HG03521 (cell line): ENCODE measurements at regions not wholly inside any gene's neighbourhood (a gene's known extent, or its start where the extent isn't known, plus 50 kb on each side); places are given as distances from the start of the nearest gene placed in this dataset.

Source experiments
- ATAC-seq: cut with Tn5 transposase; IDR thresholded peaks from one replicate; pipeline ENCODE4 v1.9.1; 2021; ENCODE audit warnings: mild to moderate bottlenecking, moderate library complexity; ENCODE audit not compliant: unreplicated experiment

DNA sequence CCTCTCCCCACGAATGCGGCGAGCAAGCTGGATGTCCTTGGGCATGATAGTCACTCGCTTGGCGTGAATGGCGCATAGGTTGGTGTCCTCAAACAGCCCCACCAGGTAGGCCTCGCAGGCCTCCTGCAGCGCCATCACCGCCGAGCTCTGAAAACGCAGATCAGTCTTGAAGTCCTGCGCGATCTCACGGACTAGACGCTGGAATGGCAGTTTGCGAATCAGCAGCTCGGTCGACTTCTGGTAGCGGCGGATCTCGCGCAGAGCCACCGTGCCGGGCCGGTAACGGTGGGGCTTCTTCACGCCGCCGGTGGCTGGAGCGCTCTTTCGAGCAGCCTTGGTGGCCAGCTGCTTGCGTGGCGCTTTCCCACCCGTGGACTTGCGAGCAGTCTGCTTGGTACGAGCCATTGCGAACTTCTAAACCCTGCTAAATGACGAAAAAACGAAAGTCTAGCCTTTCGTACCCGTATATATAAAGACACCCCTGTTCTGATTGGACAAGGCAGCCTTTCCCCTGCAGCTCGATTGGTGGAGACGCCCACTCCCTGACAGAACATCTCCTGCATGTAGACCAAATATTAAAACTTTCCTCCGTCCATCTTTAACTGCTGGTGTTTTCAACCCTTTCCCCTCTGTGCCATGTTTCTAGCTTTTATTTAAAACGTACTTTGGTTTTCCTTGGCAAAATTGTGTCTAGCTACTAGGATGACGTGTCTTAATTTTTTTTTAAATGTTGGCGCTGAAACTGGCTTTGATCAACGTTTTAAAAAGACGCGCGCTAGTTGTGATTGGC lies 109.8 kb downstream of the HFE start:
- ATAC-seq = peak; percentile 35

GRCh38 chr6:26197636-26197932 lies 110.4 kb downstream of the HFE start:
- no peak for ATAC-seq

DNA sequence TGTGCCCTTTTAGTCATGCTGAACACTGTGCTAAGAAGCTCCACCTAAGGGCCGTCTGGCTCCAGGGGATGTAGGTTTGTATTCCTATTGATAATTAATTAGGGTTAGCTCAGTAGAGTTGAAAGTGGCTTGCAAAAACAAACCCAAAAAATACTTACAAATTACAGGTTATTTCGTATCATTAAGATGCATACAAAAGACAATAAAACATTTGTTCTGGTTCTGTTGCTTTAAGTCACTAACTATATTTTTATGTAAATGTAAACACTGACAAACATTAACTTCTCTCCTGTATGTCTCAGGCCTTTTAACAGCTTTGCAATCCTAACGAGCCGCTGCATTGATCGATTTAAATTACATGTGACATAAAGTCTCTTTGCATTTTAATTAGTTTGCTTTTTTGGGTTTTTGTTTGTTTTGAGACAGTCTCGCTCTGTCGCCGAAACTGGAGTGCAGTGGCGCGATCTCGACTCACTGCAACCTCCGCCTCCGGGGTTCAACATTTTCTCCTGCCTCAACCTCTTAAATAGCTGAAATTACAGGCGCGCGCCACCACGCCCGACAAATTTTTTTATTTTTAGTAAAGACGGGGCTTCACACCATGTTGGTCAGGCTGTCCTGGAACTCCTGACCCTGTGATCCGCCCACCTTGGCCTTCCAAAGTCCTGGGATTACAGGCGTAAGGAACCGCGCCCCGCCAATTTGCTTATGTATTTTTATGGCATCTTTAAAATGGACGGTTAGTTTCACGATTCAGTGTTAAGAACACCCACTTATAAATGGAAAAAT lies 110.9 kb downstream of the HFE start:
- ATAC-seq = no peak

DNA sequence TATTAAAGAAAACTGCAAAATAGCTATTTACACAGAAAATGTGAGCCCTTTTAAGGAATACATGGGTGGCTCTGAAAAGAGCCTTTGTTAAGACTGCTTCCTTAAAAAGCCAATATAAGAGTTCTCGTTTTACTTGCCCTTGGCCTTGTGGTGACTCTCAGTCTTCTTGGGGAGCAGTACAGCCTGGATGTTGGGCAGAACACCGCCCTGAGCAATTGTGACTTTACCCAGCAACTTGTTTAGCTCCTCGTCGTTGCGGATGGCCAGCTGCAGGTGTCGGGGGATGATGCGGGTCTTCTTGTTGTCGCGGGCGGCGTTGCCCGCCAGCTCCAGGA lies 111.5 kb downstream of the HFE start:
- ATAC-seq = peak; percentile 3

- peak; percentile 48 for ATAC-seq
Observed at GRCh38 chr6:26199057-26199772, 112.0 kb downstream of the HFE start.

- ATAC-seq = no peak
Observed at GRCh38 chr6:26199773-26200764, 112.8 kb downstream of the HFE start.

DNA sequence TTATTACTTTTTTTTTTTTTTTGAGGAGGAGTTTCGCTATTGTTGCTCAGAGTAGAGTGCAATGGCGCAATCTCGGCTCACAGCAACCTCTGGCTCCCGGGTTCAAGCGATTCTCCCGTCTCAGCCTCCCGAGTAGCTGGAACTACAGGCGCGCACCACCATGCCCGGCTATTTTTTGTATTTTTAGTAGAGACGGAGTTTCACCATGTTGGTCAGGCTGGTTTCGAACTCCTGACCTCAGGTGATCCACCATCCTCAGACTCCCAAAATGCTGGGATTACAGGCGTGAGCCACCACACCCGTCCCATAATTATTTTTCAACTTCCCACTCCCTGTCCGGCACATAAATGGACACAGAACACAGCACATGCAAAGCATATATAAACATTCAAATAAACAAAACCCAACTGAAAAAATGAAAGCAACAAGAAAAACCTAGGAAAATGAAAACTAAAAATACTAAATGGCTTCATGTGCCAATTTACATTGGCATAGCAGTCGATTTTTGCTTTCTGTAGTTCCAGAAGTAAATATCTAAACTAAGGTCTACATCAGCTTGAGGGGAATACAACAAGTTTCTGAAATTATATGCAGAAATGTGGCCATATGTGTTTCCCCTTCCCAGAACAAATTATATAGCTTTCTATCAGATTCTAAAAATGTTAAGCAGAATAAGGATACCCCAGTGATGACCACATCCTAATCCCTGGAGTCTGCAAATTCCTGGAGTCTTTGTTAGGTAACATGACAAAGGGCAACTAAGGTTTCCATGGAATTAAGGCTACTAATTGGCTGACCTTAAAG lies 113.9 kb downstream of the HFE start:
- no peak for ATAC-seq

GRCh38 chr6:26202201-26202611 lies 115.0 kb downstream of the HFE start:
- ATAC-seq = no peak

- no peak for ATAC-seq
Observed at GRCh38 chr6:26202811-26203583, 115.8 kb downstream of the HFE start.

DNA sequence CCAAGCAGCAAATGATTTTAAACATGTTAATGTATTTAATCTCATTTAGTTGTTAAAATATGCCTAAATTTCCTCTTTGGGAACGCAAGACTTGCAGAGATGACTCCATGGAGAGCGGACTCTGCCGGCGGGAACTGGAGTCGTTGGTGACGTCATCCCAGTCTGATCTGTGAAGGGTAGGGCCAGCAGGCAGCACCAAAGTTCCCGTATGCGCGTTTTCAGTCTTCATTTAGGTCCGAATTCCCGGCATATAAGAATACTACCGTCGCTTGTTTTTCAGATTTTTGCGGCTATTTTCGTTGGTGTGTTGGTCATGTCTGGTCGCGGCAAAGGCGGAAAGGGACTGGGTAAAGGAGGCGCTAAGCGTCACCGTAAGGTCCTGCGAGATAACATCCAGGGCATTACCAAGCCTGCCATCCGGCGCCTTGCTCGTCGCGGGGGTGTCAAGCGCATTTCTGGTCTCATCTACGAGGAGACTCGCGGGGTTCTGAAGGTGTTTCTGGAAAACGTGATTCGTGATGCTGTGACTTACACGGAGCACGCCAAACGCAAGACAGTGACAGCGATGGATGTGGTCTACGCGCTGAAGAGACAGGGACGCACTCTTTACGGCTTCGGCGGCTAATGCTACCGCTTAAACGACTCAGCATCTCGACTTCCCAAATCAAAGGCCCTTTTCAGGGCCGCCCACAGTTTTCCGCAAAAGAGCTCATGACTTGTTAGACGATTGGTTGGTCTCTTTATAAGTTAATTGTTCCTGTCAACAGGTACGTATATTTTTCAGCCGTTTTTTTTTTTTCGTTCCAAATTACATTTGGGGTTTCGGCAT lies 117.3 kb downstream of the HFE start:
- peak; percentile 45 for ATAC-seq

DNA sequence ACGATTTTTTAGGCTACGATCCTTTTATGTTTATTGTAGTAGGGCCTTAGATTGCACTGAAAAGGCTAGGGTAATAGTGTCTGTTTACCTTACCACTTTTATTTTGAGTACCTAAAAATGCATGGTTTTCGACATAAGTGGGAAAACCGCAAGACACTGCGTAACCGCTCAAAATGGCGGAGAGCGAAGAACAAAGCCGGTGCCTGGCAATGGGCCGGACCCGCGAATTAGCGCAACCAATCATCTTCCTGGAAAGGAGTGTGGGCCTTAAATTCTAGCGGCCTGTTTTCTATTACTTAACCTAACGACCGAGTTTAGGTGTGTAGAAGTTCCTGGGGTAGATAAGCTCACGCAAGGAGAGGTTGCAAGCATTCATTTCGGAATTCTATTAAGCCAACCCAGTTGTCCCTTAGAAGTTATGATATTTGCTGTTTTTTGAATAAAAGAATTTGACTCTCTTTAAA lies 118.0 kb downstream of the HFE start:
- peak; percentile 46 for ATAC-seq

- ATAC-seq = peak; percentile 2
Observed at GRCh38 chr6:26205625-26206574, 118.7 kb downstream of the HFE start.

GRCh38 chr6:26206868-26207801 lies 119.9 kb downstream of the HFE start:
- no peak for ATAC-seq

- ATAC-seq = no peak
Observed at GRCh38 chr6:26211963-26212362, 124.7 kb downstream of the HFE start.

DNA sequence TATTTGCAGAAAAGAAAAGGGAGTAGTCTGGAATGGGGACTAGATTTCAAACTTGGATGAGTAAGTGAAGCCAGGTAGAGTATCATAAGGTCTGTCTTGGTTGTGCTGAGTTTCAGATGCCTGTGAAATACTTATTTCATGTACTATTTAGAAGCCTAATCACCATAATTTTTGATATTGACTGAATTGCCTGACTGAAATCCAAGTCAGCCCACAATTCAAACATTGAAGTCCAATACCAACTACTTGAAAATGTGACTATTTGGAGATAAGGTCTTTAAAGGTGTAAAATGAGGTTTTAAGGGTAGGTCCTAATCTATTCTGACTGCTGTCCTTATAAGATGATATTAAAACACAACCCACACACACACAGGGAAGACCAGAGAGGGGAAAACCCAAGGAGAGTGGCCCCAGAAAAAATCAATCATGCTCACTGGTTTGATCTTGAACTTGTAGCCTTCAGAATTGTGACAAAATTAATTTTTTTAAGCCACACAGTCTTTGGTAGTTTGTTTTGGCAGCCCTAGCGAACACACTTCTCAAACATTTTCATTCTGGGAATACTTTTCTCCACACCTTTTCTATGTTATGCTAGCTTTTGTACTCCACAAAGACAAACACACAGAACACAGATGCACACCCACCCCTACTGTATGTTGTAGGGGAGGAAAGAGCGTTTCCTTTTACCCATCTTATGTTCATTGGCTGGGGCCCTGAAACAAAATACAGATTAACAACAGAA lies 126.3 kb downstream of the HFE start:
- ATAC-seq = no peak
